Liver (tissue), 8 donors: ENCODE measurements at regions not wholly inside any gene's neighbourhood (a gene's known extent, or its start where the extent isn't known, plus 50 kb on each side); places are given as distances from the start of the nearest gene placed in this dataset.

Source experiments
- DNase-seq: peaks from one replicate; pipeline ENCODE4 v3.0.0-alpha.2; 2017; ENCODE audit warnings: low spot score
- H3K27ac ChIP-seq, 2 donors: one replicate each; pipeline ENCODE4 v1.7.0; 2013; ENCODE audit warnings: inconsistent platforms in 2 of 2, low read length in 2 of 2, control low read depth in 1 of 2, low read depth in 1 of 2, mild to moderate bottlenecking in 1 of 2
- H3K27me3 ChIP-seq, 4 donors: one replicate each; pipeline versions ENCODE4 v1.6.1 to v1.7.0; 2013; ENCODE audit warnings: low read length in 3 of 4, inconsistent platforms in 1 of 4, mild to moderate bottlenecking in 1 of 4, moderate library complexity in 1 of 4; ENCODE audit not compliant: control insufficient read depth in 4 of 4, insufficient read depth in 4 of 4
- H3K36me3 ChIP-seq, 4 donors: one replicate each; pipeline versions ENCODE4 v1.6.1 to v1.7.0; 2013; ENCODE audit warnings: low read length in 3 of 4, mild to moderate bottlenecking in 3 of 4, low read depth in 1 of 4, moderate library complexity in 1 of 4; ENCODE audit not compliant: control insufficient read depth in 4 of 4, insufficient read depth in 3 of 4
- H3K4me1 ChIP-seq, 4 donors: one replicate each; pipeline versions ENCODE4 v1.6.1 to v1.7.0; 2013; ENCODE audit warnings: low read length in 3 of 4, mild to moderate bottlenecking in 3 of 4, moderate library complexity in 1 of 4; ENCODE audit not compliant: control insufficient read depth in 4 of 4, insufficient read depth in 4 of 4
- H3K4me3 ChIP-seq, 3 donors: one replicate each; pipeline versions ENCODE4 v1.6.1 to v1.7.0; 2013; ENCODE audit warnings: low read length in 3 of 3, control low read depth in 1 of 3, low read depth in 1 of 3, mild to moderate bottlenecking in 1 of 3
- H3K9ac ChIP-seq, 2 donors: one replicate each; pipeline ENCODE4 v1.7.0; 2013; ENCODE audit warnings: low read length in 2 of 2, mild to moderate bottlenecking in 2 of 2, moderate library complexity in 2 of 2, control low read depth in 1 of 2, low read depth in 1 of 2
- H3K9me3 ChIP-seq, 4 donors: one replicate each; pipeline versions ENCODE4 v1.6.1 to v1.7.0; 2013; ENCODE audit warnings: low read length in 3 of 4; ENCODE audit not compliant: control insufficient read depth in 4 of 4
- ATF3 ChIP-seq: IDR thresholded peaks from 2 replicates; pipeline ENCODE4 v1.6.1; 2016; ENCODE audit warnings: antibody characterized with exemption
- EGR1 ChIP-seq, 2 donors: IDR thresholded peaks; 2 replicates each; pipeline ENCODE4 v1.6.1; 2016 to 2018; ENCODE audit warnings: antibody characterized with exemption in 2 of 2, low read depth in 2 of 2
- FOXA1 ChIP-seq: IDR thresholded peaks from 2 replicates; pipeline ENCODE4 v1.6.1; 2016; ENCODE audit warnings: antibody characterized with exemption
- FOXA2 ChIP-seq: IDR thresholded peaks from 2 replicates; pipeline ENCODE4 v1.6.1; 2016; ENCODE audit warnings: antibody characterized with exemption
- GABPA ChIP-seq, 2 donors: IDR thresholded peaks in 1 of 2; conservative IDR thresholded peaks in 1 of 2; 2 replicates each; pipeline ENCODE4 v1.6.1; 2016; ENCODE audit warnings: antibody characterized with exemption in 2 of 2, mild to moderate bottlenecking in 1 of 2, moderate library complexity in 1 of 2
- HNF4A ChIP-seq, 2 donors: conservative IDR thresholded peaks; 2 replicates each; pipeline ENCODE4 v1.6.1; 2016; ENCODE audit warnings: antibody characterized with exemption in 2 of 2, mild to moderate bottlenecking in 2 of 2
- HNF4G ChIP-seq: IDR thresholded peaks from 2 replicates; pipeline ENCODE4 v1.6.1; 2016; ENCODE audit warnings: antibody characterized with exemption
- JUND ChIP-seq, 2 donors: IDR thresholded peaks; 2 replicates each; pipeline ENCODE4 v1.6.1; 2016; ENCODE audit warnings: antibody characterized with exemption in 2 of 2
- MAX ChIP-seq: IDR thresholded peaks from 2 replicates; pipeline ENCODE4 v1.6.1; 2016; ENCODE audit warnings: antibody characterized with exemption
- NR2F2 ChIP-seq: IDR thresholded peaks from 2 replicates; pipeline ENCODE4 v1.6.1; 2016; ENCODE audit warnings: antibody characterized with exemption
- RAD21 ChIP-seq, 2 donors: IDR thresholded peaks; 2 replicates each; pipeline ENCODE4 v1.6.1; 2016; ENCODE audit warnings: antibody characterized with exemption in 2 of 2, mild to moderate bottlenecking in 2 of 2
- RXRA ChIP-seq, 2 donors: IDR thresholded peaks; 2 replicates each; pipeline ENCODE4 v1.6.1; 2017 to 2018; ENCODE audit warnings: antibody characterized with exemption in 2 of 2, mild to moderate bottlenecking in 1 of 2
- SP1 ChIP-seq: IDR thresholded peaks from 2 replicates; pipeline ENCODE4 v1.6.1; 2018; ENCODE audit warnings: antibody characterized with exemption, mild to moderate bottlenecking
- TAF1 ChIP-seq: conservative IDR thresholded peaks from 2 replicates; pipeline ENCODE4 v1.6.1; 2016; ENCODE audit warnings: antibody characterized with exemption, mild to moderate bottlenecking
- YY1 ChIP-seq: IDR thresholded peaks from 2 replicates; pipeline ENCODE4 v1.6.1; 2016; ENCODE audit warnings: antibody characterized with exemption, mild to moderate bottlenecking
- WGBS: extraction: QIAGEN DNeasy Blood & Tissue Kit; methylation state at CpG from one replicate; pipeline ENCODE4 v1.1.7; 2013; 5-methylcytosine and 5-hydroxymethylcytosine counted together
- TF ChIP-seq, protein P1 (sequence below): IDR thresholded peaks from 2 replicates; pipeline ENCODE4 v1.6.1; 2016; ENCODE audit warnings: antibody characterized with exemption, mild to moderate bottlenecking
- TF ChIP-seq, protein P2 (sequence below): IDR thresholded peaks from 2 replicates; pipeline ENCODE4 v1.6.1; 2016; ENCODE audit warnings: antibody characterized with exemption
- TF ChIP-seq, protein P3 (sequence below): fragments of 150-350 bp; IDR thresholded peaks from 2 replicates; pipeline ENCODE4 v1.5.1; 2017; ENCODE audit warnings: improper control_type of control experiment, low read depth, low read length; ENCODE audit not compliant: missing input control
- donor health status: healthy.
- donor health status: healthy.
- donor health status: healthy.
- donor health status: healthy.
- donor health status: healthy.

GRCh38 chr11:11210446-11210845 lies 142.6 kb downstream of the CSNK2A3 start:
- no peaks in the 10 kb centered on the region for H3K4me1 ChIP-seq
- no peaks in the 10 kb centered on the region for H3K36me3 ChIP-seq
- H3K9me3 ChIP-seq: no peaks in the 10 kb centered on the region
- no peaks in the 10 kb centered on the region for H3K27me3 ChIP-seq
- no peak overlapping the region for H3K4me3 ChIP-seq
- WGBS: 79% methylated on average over 3 of the region's 3 CpGs
- H3K27ac ChIP-seq: no peak overlapping the region
- DNase-seq: no peak
- H3K9ac ChIP-seq: no peak overlapping the region
- TF ChIP-seq MAX: no peak
- TF ChIP-seq JUND (IDR thresholded peaks at IDR 0.05): no peak
- TF ChIP-seq FOXA2: no peak
- TF ChIP-seq RXRA (IDR thresholded peaks at IDR 0.05): no peak
- TF ChIP-seq, protein P1, sequence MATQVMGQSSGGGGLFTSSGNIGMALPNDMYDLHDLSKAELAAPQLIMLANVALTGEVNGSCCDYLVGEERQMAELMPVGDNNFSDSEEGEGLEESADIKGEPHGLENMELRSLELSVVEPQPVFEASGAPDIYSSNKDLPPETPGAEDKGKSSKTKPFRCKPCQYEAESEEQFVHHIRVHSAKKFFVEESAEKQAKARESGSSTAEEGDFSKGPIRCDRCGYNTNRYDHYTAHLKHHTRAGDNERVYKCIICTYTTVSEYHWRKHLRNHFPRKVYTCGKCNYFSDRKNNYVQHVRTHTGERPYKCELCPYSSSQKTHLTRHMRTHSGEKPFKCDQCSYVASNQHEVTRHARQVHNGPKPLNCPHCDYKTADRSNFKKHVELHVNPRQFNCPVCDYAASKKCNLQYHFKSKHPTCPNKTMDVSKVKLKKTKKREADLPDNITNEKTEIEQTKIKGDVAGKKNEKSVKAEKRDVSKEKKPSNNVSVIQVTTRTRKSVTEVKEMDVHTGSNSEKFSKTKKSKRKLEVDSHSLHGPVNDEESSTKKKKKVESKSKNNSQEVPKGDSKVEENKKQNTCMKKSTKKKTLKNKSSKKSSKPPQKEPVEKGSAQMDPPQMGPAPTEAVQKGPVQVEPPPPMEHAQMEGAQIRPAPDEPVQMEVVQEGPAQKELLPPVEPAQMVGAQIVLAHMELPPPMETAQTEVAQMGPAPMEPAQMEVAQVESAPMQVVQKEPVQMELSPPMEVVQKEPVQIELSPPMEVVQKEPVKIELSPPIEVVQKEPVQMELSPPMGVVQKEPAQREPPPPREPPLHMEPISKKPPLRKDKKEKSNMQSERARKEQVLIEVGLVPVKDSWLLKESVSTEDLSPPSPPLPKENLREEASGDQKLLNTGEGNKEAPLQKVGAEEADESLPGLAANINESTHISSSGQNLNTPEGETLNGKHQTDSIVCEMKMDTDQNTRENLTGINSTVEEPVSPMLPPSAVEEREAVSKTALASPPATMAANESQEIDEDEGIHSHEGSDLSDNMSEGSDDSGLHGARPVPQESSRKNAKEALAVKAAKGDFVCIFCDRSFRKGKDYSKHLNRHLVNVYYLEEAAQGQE: no peak
- no peak for TF ChIP-seq SP1
- TF ChIP-seq NR2F2: no peak
- TF ChIP-seq, protein P2, sequence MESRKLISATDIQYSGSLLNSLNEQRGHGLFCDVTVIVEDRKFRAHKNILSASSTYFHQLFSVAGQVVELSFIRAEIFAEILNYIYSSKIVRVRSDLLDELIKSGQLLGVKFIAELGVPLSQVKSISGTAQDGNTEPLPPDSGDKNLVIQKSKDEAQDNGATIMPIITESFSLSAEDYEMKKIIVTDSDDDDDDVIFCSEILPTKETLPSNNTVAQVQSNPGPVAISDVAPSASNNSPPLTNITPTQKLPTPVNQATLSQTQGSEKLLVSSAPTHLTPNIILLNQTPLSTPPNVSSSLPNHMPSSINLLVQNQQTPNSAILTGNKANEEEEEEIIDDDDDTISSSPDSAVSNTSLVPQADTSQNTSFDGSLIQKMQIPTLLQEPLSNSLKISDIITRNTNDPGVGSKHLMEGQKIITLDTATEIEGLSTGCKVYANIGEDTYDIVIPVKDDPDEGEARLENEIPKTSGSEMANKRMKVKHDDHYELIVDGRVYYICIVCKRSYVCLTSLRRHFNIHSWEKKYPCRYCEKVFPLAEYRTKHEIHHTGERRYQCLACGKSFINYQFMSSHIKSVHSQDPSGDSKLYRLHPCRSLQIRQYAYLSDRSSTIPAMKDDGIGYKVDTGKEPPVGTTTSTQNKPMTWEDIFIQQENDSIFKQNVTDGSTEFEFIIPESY: no peak
- TF ChIP-seq HNF4G: no peak
- TF ChIP-seq YY1: no peak
- no peak for TF ChIP-seq RAD21 (IDR thresholded peaks at IDR 0.05)

DNA sequence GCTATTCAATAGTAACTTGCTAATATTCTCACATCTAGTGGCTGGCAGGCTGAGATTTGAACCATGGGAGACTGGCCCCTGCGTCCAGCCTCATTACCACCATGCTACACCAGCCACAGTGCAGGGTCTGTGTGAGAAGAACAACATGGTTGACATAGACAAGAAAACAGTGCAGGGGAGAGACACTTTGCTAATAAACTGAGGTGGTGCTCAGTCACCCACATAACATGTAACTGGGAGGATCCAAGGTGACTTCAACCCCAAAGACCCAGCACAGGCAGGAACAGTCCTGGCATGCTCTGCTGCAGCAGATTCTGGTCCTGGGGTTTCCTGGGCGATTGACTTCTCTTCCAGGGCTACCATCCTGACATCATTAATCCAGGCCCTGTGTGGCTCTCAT lies 143.1 kb downstream of the CSNK2A3 start:
- TF ChIP-seq FOXA2 (no peak), FOXA1 (no peak), EGR1 (IDR thresholded peaks at IDR 0.05; ENCODE audit: low read depth in 2 of 2) (no peak), NR2F2 (no peak), TAF1 (no peak), GABPA (IDR thresholded peaks at IDR 0.05 in 1 of 2, conservative IDR thresholded peaks at IDR 0.05 in 1 of 2) (no peak), ATF3 (no peak), SP1 (no peak), RXRA (IDR thresholded peaks at IDR 0.05) (no peak), RAD21 (IDR thresholded peaks at IDR 0.05) (no peak), YY1 (no peak), JUND (IDR thresholded peaks at IDR 0.05) (no peak), HNF4A (conservative IDR thresholded peaks at IDR 0.05) (no peak), MAX (no peak), HNF4G (no peak)
- TF ChIP-seq, protein P3, sequence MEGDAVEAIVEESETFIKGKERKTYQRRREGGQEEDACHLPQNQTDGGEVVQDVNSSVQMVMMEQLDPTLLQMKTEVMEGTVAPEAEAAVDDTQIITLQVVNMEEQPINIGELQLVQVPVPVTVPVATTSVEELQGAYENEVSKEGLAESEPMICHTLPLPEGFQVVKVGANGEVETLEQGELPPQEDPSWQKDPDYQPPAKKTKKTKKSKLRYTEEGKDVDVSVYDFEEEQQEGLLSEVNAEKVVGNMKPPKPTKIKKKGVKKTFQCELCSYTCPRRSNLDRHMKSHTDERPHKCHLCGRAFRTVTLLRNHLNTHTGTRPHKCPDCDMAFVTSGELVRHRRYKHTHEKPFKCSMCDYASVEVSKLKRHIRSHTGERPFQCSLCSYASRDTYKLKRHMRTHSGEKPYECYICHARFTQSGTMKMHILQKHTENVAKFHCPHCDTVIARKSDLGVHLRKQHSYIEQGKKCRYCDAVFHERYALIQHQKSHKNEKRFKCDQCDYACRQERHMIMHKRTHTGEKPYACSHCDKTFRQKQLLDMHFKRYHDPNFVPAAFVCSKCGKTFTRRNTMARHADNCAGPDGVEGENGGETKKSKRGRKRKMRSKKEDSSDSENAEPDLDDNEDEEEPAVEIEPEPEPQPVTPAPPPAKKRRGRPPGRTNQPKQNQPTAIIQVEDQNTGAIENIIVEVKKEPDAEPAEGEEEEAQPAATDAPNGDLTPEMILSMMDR: no peak
- TF ChIP-seq, protein P1: no peak
- TF ChIP-seq, protein P2: no peak
- Histone ChIP-seq H3K36me3 (no peaks in the 10 kb centered on the region), H3K27me3 (no peaks in the 10 kb centered on the region), H3K4me3 (no peak overlapping the region), H3K9ac (no peak overlapping the region), H3K9me3 (no peaks in the 10 kb centered on the region), H3K27ac (no peak overlapping the region), H3K4me1 (no peaks in the 10 kb centered on the region)
- WGBS: 87% methylated on average over 2 of the region's 2 CpGs
- no peak for DNase-seq
